SK-N-SH (cell line): ENCODE measurements at regions not wholly inside any gene's neighbourhood (a gene's known extent, or its start where the extent isn't known, plus 50 kb on each side); places are given as distances from the start of the nearest gene placed in this dataset.

ENCODE experiments used
- CTCF ChIA-PET: fragments of 300-600, 350-600 bp; formaldehyde crosslinking; extraction: SDS; loops from one replicate; lab custom pipeline; 2021; lab: Yijun Ruan, JAX
- POLR2A ChIA-PET: fragments of 350-600 bp; sonication (Branson Sonifier 250); formaldehyde crosslinking; extraction: SDS; loops from one replicate; lab custom pipeline; 2020; ENCODE audit warnings: antibody characterized with exemption, inconsistent platforms; lab: Yijun Ruan, JAX
- DNase-seq: peaks from one replicate; pipeline ENCODE4 v3.0.0; 2012
- H2AFZ ChIP-seq: fragments of 200-600 bp; sonication (generic); 2 replicates; pipeline ENCODE4 v1.8.1; 2016; ENCODE audit warnings: antibody characterized with exemption, mild to moderate bottlenecking, low read depth
- H3F3A ChIP-seq: fragments of 200-600 bp; sonication (generic); replicated peaks from 2 replicates; pipeline ENCODE3; 2016; ENCODE audit warnings: antibody characterized with exemption, mild to moderate bottlenecking; ENCODE audit not compliant: insufficient read depth
- H3K27ac ChIP-seq, 2 experiments: fragments of 200-500 bp in 1 of 2; fragments of 200-600 bp in 1 of 2; sonication (Bioruptor generic) in 1 of 2; sonication (generic), shearing (Covaris generic) in 1 of 2; 2 replicates each; pipeline versions ENCODE4 v1.5.1 to v1.6.1; 2014 to 2016; ENCODE audit warnings: low read depth in 2 of 2, inconsistent platforms in 1 of 2, low read length in 1 of 2, mild to moderate bottlenecking in 1 of 2, mixed read lengths in 1 of 2
- H3K27me3 ChIP-seq: fragments of 200-600 bp; sonication (generic), shearing (Covaris generic); 2 replicates; pipeline ENCODE4 v1.6.1; 2016; ENCODE audit warnings: mixed run types; ENCODE audit not compliant: insufficient read depth
- H3K36me3 ChIP-seq, 2 experiments: fragments of 200-500 bp in 1 of 2; fragments of 200-600 bp in 1 of 2; sonication (Bioruptor generic) in 1 of 2; sonication (generic) in 1 of 2; replicated peaks in 1 of 2; 2 replicates each; pipeline versions ENCODE3 to v1.5.1; 2014 to 2016; ENCODE audit warnings: low read length in 1 of 2, mild to moderate bottlenecking in 1 of 2; ENCODE audit not compliant: insufficient read depth in 2 of 2, control insufficient read depth in 1 of 2
- H3K4me1 ChIP-seq, 2 experiments: fragments of 200-500 bp in 1 of 2; fragments of 200-600 bp in 1 of 2; sonication (Bioruptor generic) in 1 of 2; sonication (generic), shearing (Covaris generic) in 1 of 2; 2 replicates each; pipeline versions ENCODE4 v1.5.1 to v1.6.1; 2014 to 2016; ENCODE audit warnings: low read depth in 1 of 2, low read length in 1 of 2, mixed run types in 1 of 2; ENCODE audit not compliant: insufficient read depth in 2 of 2, control insufficient read depth in 1 of 2
- H3K4me2 ChIP-seq: fragments of 200-600 bp; sonication (generic), shearing (Covaris generic); 2 replicates; pipeline ENCODE4 v1.6.1; 2017; ENCODE audit warnings: mixed run types
- H3K4me3 ChIP-seq, 2 experiments: fragments of 200-500 bp in 1 of 2; fragments of 200-600 bp in 1 of 2; sonication (Bioruptor generic) in 1 of 2; sonication (generic), shearing (Covaris generic) in 1 of 2; 2 replicates each; pipeline versions ENCODE4 v1.5.1 to v1.8.1; 2014 to 2016; ENCODE audit warnings: low read depth in 2 of 2, inconsistent platforms in 1 of 2, low read length in 1 of 2, mild to moderate bottlenecking in 1 of 2, mixed read lengths in 1 of 2, moderate library complexity in 1 of 2
- H3K79me2 ChIP-seq: fragments of 200-600 bp; sonication (generic); 2 replicates; pipeline ENCODE4 v1.8.1; 2017; ENCODE audit warnings: mild to moderate bottlenecking; ENCODE audit not compliant: insufficient read depth
- H3K9ac ChIP-seq: fragments of 200-600 bp; sonication (generic); 2 replicates; pipeline ENCODE4 v1.6.1; 2017; ENCODE audit warnings: mixed run types
- H3K9me2 ChIP-seq: fragments of 200-600 bp; sonication (generic); 2 replicates; pipeline ENCODE4 v1.6.1; 2017; ENCODE audit warnings: mixed run types
- H3K9me3 ChIP-seq: fragments of 200-600 bp; sonication (generic); 2 replicates; pipeline ENCODE4 v1.6.1; 2017; ENCODE audit warnings: mixed run types, mild to moderate bottlenecking, moderate library complexity
- H4K20me1 ChIP-seq: fragments of 200-600 bp; sonication (generic); 2 replicates; pipeline ENCODE4 v1.6.1; 2017; ENCODE audit warnings: mild to moderate bottlenecking, mixed run types; ENCODE audit not compliant: insufficient read depth
- EP300 ChIP-seq, 2 experiments: IDR thresholded peaks; 2 replicates each; pipeline versions ENCODE4 v1.4.0 to v1.6.1; 2012; ENCODE audit warnings: borderline replicate concordance in 1 of 2, low read depth in 1 of 2, low read length in 1 of 2
- FOXM1 ChIP-seq: IDR thresholded peaks from 2 replicates; pipeline ENCODE4 v1.4.0; 2012; ENCODE audit warnings: low read depth, mild to moderate bottlenecking
- IRF3 ChIP-seq: fragments of 150-350 bp; IDR thresholded peaks from 2 replicates; pipeline ENCODE4 v1.6.1; 2016; ENCODE audit warnings: mild to moderate bottlenecking, low read depth, low read length
- JUND ChIP-seq: IDR thresholded peaks from 2 replicates; pipeline ENCODE4 v1.4.0; 2012
- MEF2A ChIP-seq: IDR thresholded peaks from 2 replicates; pipeline ENCODE4 v1.4.0; 2012; ENCODE audit warnings: low read depth, borderline replicate concordance
- MXI1 ChIP-seq: IDR thresholded peaks from 2 replicates; pipeline ENCODE4 v1.6.1; 2012; ENCODE audit warnings: mild to moderate bottlenecking, low read depth, low read length, improper control_type of control experiment
- NFIC ChIP-seq: IDR thresholded peaks from 2 replicates; pipeline ENCODE4 v1.4.0; 2012; ENCODE audit warnings: borderline replicate concordance
- NRF1 ChIP-seq: IDR thresholded peaks from 2 replicates; pipeline ENCODE4 v1.6.1; 2012; ENCODE audit warnings: low read depth, mild to moderate bottlenecking, low read length
- POLR2AphosphoS5 ChIP-seq: IDR thresholded peaks from 2 replicates; pipeline ENCODE4 v1.6.1; 2012; ENCODE audit warnings: low read depth, low read length
- RAD21 ChIP-seq: IDR thresholded peaks from 2 replicates; pipeline ENCODE4 v1.6.1; 2012; ENCODE audit warnings: mild to moderate bottlenecking, low read length
- REST ChIP-seq: IDR thresholded peaks from 2 replicates; pipeline ENCODE4 v1.6.1; 2012; ENCODE audit warnings: mild to moderate bottlenecking, low read depth, low read length, moderate library complexity
- RFX5 ChIP-seq: IDR thresholded peaks from 2 replicates; pipeline ENCODE4 v1.6.1; 2012; ENCODE audit warnings: mild to moderate bottlenecking, improper control_type of control experiment, low read length
- SIN3A ChIP-seq: IDR thresholded peaks from 2 replicates; pipeline ENCODE4 v1.6.1; 2012; ENCODE audit warnings: low read depth, mild to moderate bottlenecking, low read length, moderate library complexity, borderline replicate concordance
- SMC3 ChIP-seq: IDR thresholded peaks from 2 replicates; pipeline ENCODE4 v1.6.1; 2012; ENCODE audit warnings: low read depth, low read length, improper control_type of control experiment
- TAF1 ChIP-seq: IDR thresholded peaks from 2 replicates; pipeline ENCODE4 v1.6.1; 2012; ENCODE audit warnings: low read depth, mild to moderate bottlenecking, low read length, moderate library complexity, borderline replicate concordance
- TCF12 ChIP-seq: IDR thresholded peaks from 2 replicates; pipeline ENCODE4 v1.4.0; 2012
- TEAD4 ChIP-seq: IDR thresholded peaks from 2 replicates; pipeline ENCODE4 v1.4.0; 2012; ENCODE audit warnings: mild to moderate bottlenecking, borderline replicate concordance; ENCODE audit not compliant: insufficient read depth
- YY1 ChIP-seq: IDR thresholded peaks from 2 replicates; pipeline ENCODE4 v1.4.0; 2012; ENCODE audit warnings: low read depth, mild to moderate bottlenecking
- WGBS: methylation state at CpG from one replicate; pipeline ENCODE4 v1.1.6; 2017; ENCODE audit warnings: low lambda C conversion rate; 5-methylcytosine and 5-hydroxymethylcytosine counted together
- TF ChIP-seq, protein P1 (sequence below): IDR thresholded peaks from 2 replicates; pipeline ENCODE4 v1.4.0; 2012; ENCODE audit warnings: low read depth, borderline replicate concordance
- TF ChIP-seq, protein P2 (sequence below): fragments of 150-350 bp; IDR thresholded peaks from 2 replicates; pipeline ENCODE4 v1.6.1; 2017; ENCODE audit warnings: antibody characterized with exemption, low read length, low read depth, borderline replicate concordance
- TF ChIP-seq, protein P3 (sequence below): fragments of 200-600 bp; sonication (generic); IDR thresholded peaks from 2 replicates; pipeline ENCODE4 v1.6.1; 2017; ENCODE audit warnings: antibody characterized with exemption, mild to moderate bottlenecking, moderate library complexity

- no peak overlapping the region for H3K4me3 ChIP-seq
- H3F3A ChIP-seq: no peaks in the 10 kb centered on the region
- TF ChIP-seq, protein P1, sequence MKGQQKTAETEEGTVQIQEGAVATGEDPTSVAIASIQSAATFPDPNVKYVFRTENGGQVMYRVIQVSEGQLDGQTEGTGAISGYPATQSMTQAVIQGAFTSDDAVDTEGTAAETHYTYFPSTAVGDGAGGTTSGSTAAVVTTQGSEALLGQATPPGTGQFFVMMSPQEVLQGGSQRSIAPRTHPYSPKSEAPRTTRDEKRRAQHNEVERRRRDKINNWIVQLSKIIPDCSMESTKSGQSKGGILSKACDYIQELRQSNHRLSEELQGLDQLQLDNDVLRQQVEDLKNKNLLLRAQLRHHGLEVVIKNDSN: no peak
- TF ChIP-seq EP300 (IDR thresholded peaks at IDR 0.05; ENCODE audit: borderline replicate concordance in 1 of 2, low read depth in 1 of 2, low read length in 1 of 2) (no peak), TAF1 (no peak), RAD21 (no peak), NFIC (no peak), SMC3 (no peak), NRF1 (no peak), MXI1 (no peak), TCF12 (no peak), IRF3 (no peak), JUND (no peak)
- TF ChIP-seq, all 33 proteins: peak for 0
- Histone ChIP-seq H3K36me3 (no peaks in the 10 kb centered on the region), H3K79me2 (no peaks in the 10 kb centered on the region), H3K9ac (no peak overlapping the region), H2AFZ (no peak overlapping the region), H3K4me2 (no peak overlapping the region), H4K20me1 (no peaks in the 10 kb centered on the region), H3K9me3 (no peaks in the 10 kb centered on the region), H3K4me1 (no peaks in the 10 kb centered on the region), H3K27ac (no peak overlapping the region), H3K27me3 (no peaks in the 10 kb centered on the region), H3K9me2 (no peaks in the 10 kb centered on the region)
- 31% methylated on average over 4 of the region's 4 CpGs for WGBS
- CTCF ChIA-PET: no interaction called here
- POLR2A ChIA-PET: no interaction called here
- no peak for DNase-seq
Measured at GRCh38 chr5:25948278-25948677, 1090.1 kb downstream of the CDH9 start.

- Histone ChIP-seq H3F3A (no peaks in the 10 kb centered on the region), H3K27me3 (no peaks in the 10 kb centered on the region), H3K9me3 (no peaks in the 10 kb centered on the region), H3K9me2 (no peaks in the 10 kb centered on the region), H3K27ac (no peak overlapping the region), H3K4me2 (no peak overlapping the region), H3K4me3 (no peak overlapping the region), H3K9ac (no peak overlapping the region), H3K79me2 (no peaks in the 10 kb centered on the region), H3K4me1 (no peaks in the 10 kb centered on the region), H2AFZ (no peak overlapping the region), H4K20me1 (no peaks in the 10 kb centered on the region), H3K36me3 (no peaks in the 10 kb centered on the region)
- 10% methylated on average over 2 of the region's 2 CpGs for WGBS
- CTCF ChIA-PET: no interaction called here
- no peak for DNase-seq
- POLR2A ChIA-PET: no interaction called here
- TF ChIP-seq MXI1: no peak
- no peak for TF ChIP-seq YY1
- no peak for TF ChIP-seq TAF1
- no peak for TF ChIP-seq SIN3A
- TF ChIP-seq, protein P2, sequence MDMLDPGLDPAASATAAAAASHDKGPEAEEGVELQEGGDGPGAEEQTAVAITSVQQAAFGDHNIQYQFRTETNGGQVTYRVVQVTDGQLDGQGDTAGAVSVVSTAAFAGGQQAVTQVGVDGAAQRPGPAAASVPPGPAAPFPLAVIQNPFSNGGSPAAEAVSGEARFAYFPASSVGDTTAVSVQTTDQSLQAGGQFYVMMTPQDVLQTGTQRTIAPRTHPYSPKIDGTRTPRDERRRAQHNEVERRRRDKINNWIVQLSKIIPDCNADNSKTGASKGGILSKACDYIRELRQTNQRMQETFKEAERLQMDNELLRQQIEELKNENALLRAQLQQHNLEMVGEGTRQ: no peak
- no peak for TF ChIP-seq POLR2AphosphoS5
- TF ChIP-seq TEAD4: no peak
- TF ChIP-seq REST: no peak
- TF ChIP-seq RAD21: no peak
- no peak for TF ChIP-seq FOXM1
- TF ChIP-seq, protein P3, sequence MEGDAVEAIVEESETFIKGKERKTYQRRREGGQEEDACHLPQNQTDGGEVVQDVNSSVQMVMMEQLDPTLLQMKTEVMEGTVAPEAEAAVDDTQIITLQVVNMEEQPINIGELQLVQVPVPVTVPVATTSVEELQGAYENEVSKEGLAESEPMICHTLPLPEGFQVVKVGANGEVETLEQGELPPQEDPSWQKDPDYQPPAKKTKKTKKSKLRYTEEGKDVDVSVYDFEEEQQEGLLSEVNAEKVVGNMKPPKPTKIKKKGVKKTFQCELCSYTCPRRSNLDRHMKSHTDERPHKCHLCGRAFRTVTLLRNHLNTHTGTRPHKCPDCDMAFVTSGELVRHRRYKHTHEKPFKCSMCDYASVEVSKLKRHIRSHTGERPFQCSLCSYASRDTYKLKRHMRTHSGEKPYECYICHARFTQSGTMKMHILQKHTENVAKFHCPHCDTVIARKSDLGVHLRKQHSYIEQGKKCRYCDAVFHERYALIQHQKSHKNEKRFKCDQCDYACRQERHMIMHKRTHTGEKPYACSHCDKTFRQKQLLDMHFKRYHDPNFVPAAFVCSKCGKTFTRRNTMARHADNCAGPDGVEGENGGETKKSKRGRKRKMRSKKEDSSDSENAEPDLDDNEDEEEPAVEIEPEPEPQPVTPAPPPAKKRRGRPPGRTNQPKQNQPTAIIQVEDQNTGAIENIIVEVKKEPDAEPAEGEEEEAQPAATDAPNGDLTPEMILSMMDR: no peak
- TF ChIP-seq RFX5: no peak
- no peak for TF ChIP-seq TCF12
- no peak for TF ChIP-seq MEF2A
Measured at GRCh38 chr5:25944786-25945185, 1093.6 kb downstream of the CDH9 start.
